ENCODE measurements at regions not wholly inside any gene's neighbourhood (a gene's known extent, or its start where the extent isn't known, plus 50 kb on each side); places are given as distances from the start of the nearest gene placed in this dataset.

DNA sequence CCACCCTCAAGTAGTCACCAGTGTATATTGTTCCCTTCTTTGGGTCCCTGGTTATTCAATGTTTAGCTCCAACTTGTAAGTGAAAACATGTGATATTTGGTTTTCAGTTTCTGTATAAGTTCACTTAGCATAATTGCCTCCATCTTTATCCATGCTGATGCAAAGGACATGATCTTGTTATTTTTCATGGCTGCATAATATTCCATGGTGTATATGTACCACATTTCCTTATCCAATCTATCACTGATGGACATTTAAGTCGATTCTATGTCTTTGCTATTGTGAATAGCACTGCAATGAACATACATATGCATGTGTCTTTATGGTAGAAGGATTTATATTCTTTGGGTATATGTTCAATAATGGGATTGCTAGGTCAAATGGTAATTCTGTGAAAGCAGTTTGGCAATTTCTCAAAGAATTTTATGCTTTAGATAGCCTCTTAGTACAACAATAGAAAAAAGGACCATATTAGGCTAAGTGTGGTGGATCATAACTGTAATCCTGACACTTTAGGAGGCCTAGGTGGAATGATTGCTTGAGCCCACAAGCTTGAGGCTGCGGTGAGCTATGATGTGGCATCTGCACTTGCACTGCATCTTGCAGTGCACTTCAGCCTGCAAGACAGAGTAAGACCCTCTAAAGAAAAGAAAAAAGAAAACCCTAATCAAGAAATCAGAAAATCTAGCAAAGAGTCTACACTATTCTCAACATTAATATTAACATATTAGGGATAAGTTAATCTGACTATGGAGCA lies 468.5 kb upstream of the FAT3 start:
- no peak for DNase-seq (ENCODE audit: low read depth)

- no peak for DNase-seq (ENCODE audit: low read depth)
Observed at GRCh38 chr11:91755526-91755925, 469.1 kb upstream of the FAT3 start.

DNA sequence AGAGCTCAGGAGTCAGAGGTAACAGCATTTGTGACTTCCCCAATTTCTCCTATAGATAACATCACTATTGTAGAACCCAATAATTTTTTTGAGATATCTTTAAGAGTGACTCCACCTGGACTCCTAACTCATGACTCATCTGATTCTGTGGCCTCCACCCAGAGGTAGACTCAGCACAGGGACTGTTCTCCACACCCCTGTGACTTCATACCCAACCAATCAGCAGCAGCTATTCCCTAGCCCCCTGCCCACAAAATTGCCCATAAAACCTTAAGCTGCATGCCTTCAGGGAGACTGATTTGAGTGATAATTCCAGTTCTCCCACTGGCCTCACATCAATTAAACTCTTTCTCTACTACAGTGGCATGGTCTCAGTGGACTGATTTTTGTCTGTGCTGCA lies 475.4 kb upstream of the FAT3 start:
- no peak for DNase-seq (ENCODE audit: low read depth)

- no peak for DNase-seq (ENCODE audit: low read depth)
Observed at GRCh38 chr11:91742155-91742554, 482.5 kb upstream of the FAT3 start.

GRCh38 chr11:91731051-91731450 lies 493.6 kb upstream of the FAT3 start:
- DNase-seq (ENCODE audit: low read depth), result no peak

GRCh38 chr11:91730620-91731019 lies 494.0 kb upstream of the FAT3 start:
- DNase-seq (ENCODE audit: low read depth), result no peak

DNA sequence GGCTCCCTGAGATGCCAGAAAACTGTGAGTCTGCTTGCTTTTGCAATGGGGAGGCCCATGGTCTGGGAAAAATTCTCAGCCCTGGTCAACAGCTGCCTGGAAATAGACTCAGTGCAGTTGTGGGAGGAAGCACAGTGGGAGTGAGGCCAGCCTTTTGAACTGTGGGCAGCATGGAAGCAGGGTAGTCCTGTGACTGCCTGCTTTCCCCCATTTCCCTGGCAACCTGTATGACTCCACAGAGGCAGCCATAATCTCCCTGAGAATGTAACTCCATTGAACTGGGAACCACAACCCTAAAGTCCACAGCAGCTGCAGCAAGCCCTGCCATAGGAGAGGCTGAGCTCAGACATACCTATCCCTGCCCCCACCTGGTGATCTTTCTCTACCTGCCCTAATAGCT lies 494.6 kb upstream of the FAT3 start:
- no peak for DNase-seq (ENCODE audit: low read depth)

DNA sequence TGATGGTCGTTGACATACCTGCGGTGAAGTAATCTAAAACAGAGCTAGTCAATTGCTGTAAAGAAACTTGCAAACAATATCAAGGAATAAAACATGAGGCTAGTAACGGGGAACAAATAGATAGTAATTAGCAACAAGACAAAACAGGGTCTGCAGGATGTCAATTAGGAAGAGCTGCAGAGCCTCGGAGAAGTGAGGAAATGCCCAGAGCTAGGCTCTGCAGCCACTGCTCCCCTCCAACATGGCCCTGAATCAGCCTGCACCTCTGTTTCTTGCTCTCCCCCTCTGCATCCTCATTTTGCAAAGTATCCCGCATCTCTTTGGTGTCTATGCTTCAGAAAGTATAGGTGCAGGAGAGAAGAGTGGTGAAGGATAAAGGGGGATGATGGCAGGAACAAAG lies 507.4 kb upstream of the FAT3 start:
- DNase-seq (ENCODE audit: low read depth), result no peak

GRCh38 chr11:91707652-91708482 lies 516.8 kb upstream of the FAT3 start:
- DNase-seq (ENCODE audit: low read depth), result no peak

- DNase-seq (ENCODE audit: low read depth), result no peak
Observed at GRCh38 chr11:91703042-91703441, 521.6 kb upstream of the FAT3 start.

GRCh38 chr11:91700854-91701253 lies 523.8 kb upstream of the FAT3 start:
- no peak for DNase-seq (ENCODE audit: low read depth)

- no peak for DNase-seq (ENCODE audit: low read depth)
Observed at GRCh38 chr11:91698845-91699244, 525.8 kb upstream of the FAT3 start.

- DNase-seq (ENCODE audit: low read depth), result no peak
Observed at GRCh38 chr11:91694331-91694730, 530.3 kb upstream of the FAT3 start.

DNA sequence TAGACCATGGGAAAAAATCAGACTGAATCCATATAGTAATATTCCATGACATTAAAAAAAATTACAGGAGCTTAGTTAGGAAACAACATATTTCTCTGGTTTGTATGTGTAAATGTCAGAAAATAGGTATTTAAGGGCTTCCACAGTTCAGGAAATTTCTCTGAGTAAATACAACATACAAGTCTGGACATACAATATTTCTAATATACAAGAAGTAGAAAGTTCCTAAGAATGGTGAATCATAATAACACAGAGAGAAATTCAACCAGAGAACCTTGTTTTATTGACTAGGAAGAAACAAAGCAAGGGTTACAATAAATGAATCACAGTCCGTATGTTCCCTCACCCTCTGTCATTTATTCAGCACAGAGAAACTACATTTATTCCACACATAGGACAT lies 532.7 kb upstream of the FAT3 start:
- DNase-seq (ENCODE audit: low read depth), result no peak

DNA sequence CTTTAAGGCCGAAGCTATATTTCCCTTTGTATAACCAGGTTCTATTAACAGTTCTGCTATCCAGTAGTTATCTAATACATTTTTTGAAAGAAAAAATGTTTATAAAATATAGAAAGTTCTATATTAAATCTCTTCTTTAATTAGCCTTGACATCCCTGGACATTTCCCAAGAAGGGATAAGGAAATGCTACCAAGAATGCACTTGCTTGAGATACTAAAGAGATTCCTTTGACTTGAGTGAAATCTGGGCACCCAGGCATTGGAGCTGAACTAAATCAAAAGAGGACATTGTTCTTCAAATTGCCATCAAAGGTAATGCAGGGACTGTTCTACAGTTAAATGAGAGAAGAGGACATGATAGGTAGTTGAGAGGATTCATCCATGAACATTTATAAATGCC lies 535.9 kb upstream of the FAT3 start:
- DNase-seq (ENCODE audit: low read depth), result no peak

DNA sequence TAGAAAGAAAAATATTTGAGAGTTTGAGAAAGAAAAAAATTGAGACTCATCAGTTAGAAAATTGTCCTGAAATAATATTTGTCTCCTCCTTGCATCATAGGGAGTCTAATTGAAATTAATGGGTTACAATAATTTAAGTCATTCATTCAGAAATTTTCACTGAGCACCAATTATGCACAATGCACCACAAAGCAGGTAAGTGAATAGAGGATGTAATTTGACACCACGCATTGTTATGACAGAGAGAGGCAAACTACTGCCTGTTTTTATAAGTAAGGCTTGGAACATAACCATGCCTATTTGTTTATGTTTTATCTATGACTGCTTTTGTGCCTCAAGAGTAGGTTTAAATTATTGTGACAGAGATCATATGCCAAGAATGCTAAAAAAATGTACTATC lies 537.9 kb upstream of the FAT3 start:
- DNase-seq (ENCODE audit: low read depth), result no peak

- no peak for DNase-seq (ENCODE audit: low read depth)
Observed at GRCh38 chr11:91686281-91686680, 538.3 kb upstream of the FAT3 start.

DNA sequence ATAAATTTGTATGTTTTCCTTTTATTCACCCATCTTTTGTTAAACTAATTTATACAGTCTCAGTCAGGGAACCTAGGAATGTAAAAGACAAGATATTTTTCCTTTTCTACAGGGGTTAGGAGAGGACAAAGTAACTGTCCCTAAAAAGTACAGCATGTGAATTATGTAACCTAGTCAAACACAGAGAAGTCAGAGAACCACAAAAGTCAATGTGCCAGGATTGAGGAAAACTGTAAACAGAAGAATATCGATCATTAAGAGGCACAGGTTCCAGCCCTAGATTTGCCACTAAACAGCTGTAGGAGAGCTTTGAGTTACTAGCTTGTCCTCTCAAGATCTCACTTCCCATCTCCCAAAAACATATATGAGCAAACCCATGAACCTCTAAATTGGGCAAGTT lies 550.9 kb upstream of the FAT3 start:
- no peak for DNase-seq (ENCODE audit: low read depth)

GRCh38 chr11:91664521-91664920 lies 560.1 kb upstream of the FAT3 start:
- no peak for DNase-seq (ENCODE audit: low read depth)

- no peak for DNase-seq (ENCODE audit: low read depth)
Observed at GRCh38 chr11:91660036-91660435, 564.6 kb upstream of the FAT3 start.

DNA sequence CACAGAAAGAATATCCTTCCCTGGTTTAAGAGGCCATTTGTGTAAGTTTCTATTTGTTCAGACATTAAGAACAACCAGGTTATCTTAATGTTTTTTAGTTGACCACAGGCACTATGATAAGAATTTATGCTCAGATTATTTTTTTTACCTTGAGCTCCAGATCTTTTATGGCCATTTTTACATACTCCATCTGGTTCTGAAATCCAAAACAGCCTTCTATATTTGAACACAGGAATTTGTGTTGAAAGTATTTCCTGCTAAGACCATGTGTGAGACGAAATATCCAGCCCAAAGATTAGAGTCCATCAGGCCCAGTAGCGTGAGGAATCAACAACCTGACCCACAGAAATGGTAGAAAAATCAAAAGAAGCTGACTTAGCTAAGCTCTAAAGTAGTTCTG lies 569.9 kb upstream of the FAT3 start:
- DNase-seq (ENCODE audit: low read depth), result no peak

DNA sequence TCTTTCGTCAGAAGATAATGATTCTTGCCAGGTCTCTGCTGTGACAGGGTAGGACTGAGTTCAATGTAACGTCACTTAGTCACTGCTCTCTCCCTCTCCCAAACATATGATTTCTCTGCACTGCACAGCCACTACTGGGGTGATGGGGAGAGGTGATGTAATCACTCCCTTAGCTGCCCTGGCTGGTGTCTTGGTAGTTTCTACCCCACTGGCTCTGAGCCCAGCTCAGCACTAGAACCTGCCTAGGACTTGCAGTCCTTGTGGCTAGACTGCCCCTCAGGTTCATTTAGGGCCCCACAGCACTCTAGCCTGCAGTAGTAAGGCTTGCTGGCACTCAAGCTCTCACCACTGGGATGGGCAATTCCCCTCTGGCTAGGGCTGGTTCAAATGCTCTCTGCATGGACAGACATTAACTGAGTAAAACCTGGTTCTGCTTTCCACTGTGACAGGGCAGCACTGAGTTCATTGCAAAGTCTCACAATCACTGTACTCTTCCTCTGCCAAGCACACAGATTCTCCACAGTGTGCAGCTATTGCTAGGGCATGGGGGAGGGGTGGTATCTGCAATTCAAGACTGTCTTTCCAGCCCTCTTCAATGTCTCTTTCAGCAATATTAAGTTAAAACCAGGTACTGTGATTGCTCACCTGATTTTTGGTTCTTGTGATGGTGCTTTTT lies 571.4 kb upstream of the FAT3 start:
- DNase-seq (ENCODE audit: low read depth), result no peak

- no peak for DNase-seq (ENCODE audit: low read depth)
Observed at GRCh38 chr11:91650802-91651201, 573.8 kb upstream of the FAT3 start.

Data from stromal cell of bone marrow (primary cell).